ENCODE measurements at regions not wholly inside any gene's neighbourhood (a gene's known extent, or its start where the extent isn't known, plus 50 kb on each side); places are given as distances from the start of the nearest gene placed in this dataset.
"Not testable (repeated sequence)": the region's sequence is repeated elsewhere in the genome, so short reads cannot be mapped to it uniquely, and the experiment has no call there.

DNA sequence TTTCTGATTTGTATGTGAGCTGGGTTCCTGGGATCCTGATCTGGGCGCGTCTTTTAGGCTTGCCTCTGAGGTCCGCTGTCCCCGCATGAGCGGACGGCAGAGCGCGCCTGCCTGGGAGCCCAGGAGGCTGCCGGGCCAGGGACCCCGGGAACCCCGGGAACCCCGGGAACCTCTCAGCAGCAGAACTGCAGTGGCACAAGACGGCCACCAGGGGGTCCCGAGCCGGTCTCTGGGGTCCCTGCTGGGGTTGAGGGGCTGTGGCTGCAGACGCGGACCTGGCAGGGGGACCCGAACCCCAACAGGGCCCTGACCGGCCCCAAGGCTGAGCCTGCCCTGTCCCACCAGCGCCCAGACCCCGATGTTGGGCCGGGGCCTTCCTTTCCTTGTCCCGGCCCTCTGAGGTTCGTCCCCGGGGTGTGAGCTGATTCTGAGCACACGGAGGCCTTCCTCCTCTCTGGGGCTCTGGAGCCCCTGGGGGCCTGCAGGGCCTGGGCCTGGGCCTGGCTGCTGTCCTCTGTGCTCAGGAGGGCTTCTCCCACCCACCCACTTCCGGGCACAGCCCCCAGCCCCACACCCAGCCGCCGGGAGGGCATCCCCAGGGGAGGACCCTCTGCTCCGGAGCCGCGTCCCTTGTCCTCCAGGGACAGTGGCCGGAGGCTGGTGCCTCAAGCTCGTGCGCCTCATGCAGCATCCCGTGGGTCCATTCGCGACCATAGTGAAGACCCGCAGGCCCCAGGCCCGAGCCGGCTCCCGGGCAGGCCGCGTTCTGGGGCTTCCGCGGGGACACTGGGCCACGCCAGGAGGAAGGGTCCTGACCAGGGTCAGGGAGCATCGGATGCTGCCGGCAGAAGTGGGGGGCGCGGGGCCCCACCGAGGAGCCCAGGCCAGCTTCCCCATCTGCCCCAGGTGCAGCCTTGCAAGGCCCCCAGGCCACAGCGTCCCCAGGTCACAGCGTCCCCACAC is 152.9 kb downstream of the TMEM121 start:
- not testable (repeated sequence) for H3K27ac ChIP-seq

DNA sequence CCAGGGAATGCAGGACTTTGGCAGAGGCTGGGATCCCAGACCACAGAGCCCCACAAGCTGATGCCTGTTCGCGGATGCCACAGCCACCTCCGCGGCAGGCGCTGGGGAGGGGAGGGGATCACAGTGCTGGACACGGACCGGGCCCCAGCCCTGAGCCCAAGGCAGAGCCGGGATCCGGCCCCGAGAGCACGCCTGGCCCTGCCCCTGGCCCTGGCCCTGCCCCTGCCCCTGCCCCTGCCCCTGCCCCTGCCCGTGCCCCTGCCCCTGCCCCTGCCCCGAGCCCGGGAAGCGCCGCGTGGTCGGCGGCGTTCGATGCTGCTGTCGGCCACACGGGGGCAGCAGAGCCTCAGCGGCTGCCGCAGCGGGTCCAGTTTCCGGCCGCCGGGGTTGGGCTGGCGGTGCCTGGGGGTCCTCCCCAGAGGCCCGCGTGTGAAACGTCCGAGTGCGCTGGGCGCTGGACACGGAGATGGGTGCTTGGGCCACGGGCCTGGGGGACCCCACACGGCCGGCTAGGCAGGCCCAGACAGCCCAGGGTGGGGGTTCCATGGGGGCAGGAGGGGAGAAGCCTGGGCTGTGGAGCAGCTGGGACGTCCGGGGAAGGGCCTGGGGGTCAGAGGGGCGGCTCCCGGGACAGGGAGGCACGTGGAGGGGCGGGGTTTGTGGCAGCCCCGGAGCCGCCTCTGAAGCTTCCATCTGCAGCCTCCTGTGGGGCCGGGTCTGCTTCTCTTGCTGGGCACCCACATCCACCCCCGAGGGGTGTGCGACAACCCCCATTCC is 153.8 kb downstream of the TMEM121 start:
- not testable (repeated sequence) for H3K27ac ChIP-seq
- peak; percentile 67 for TF ChIP-seq CTCF (IDR thresholded peaks at IDR 0.05)

DNA sequence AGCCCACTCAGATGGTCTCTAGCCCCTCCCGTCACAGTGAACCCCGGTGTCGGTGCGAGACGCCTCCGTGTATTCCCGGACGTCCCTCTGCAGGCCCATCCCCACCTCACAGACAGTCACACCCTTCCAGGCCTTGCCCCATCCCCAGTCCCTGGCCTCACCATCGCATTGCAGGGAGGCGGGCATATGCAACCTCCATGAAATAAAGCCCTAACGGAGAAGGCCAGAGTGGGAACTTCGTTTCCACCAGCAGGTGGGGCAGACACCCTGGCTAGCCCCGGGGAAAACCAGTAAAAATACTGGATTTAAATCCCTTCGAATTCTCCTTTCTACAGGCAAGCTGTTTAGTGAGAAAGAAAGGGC is 154.3 kb downstream of the TMEM121 start:
- H3K27ac ChIP-seq = not testable (repeated sequence)

DNA sequence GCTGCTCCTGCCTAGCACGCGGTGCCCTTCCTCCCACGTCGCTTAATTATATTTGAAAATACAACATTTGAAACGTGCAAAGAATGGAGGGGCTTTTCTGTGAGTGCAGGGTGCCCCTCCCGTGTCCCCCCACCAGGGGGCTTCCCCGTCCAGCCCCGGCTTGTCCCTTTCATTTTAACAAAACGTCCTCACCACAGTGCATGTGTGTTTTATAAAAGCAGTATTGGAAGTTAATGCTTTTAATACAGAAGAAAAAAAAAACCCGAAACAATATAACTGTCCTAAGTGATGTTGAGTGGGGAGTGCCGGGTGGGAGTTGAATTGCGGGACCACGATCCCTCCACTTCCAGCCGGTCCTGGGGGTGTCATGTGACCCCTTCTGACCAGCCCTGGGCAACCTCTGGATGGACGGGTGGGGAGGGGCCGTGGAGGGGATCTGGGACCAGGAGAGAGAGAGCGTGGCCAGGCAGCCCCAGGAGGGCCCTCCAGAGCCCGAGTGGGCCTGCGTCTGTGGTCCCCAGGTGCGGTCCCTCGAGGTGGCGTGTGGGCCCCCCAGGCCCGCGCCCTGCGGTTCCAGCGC is 155.3 kb downstream of the TMEM121 start:
- H3K27ac ChIP-seq = not testable (repeated sequence)

GRCh38 chr14:105682442-105682841 is 156.1 kb downstream of the TMEM121 start:
- not testable (repeated sequence) for H3K27ac ChIP-seq

- TF ChIP-seq CTCF (IDR thresholded peaks at IDR 0.05) (no peak), ZFX (IDR thresholded peaks at IDR 0.05; ENCODE audit: borderline replicate concordance) (no peak)
- no peak overlapping the region for H3K27ac ChIP-seq
These were observed 156.7 kb downstream of the TMEM121 start for GRCh38 chr14:105682956-105683570.

GRCh38 chr14:105684056-105684455 is 157.7 kb downstream of the TMEM121 start:
- not testable (repeated sequence) for H3K27ac ChIP-seq

- not testable (repeated sequence) for H3K27ac ChIP-seq
These were observed 158.2 kb downstream of the TMEM121 start for GRCh38 chr14:105684597-105684996.

DNA sequence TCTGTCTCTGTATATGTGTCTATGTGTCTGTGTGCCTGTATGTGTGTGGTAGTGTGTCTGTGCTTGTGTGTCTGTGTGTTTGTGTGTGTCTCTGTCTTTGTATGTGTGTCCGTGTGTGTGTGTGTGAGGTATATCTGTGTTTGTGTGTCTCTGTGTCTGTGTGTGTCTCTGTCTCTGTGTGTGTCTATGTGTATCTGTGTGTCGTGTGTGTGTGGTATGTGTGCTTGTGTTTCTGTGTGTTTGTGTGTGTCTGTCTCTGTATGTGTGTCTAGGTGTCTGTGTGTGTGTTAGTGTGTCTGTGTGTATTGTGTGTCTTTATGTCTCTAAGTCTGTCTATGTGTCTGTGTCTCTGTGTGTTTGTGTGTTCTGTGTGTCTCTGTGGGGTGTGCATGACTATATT is 158.6 kb downstream of the TMEM121 start:
- TF ChIP-seq CTCF (IDR thresholded peaks at IDR 0.05) = no peak
- no peak for TF ChIP-seq ZFX (IDR thresholded peaks at IDR 0.05; ENCODE audit: borderline replicate concordance)
- H3K27ac ChIP-seq = no peak overlapping the region

GRCh38 chr14:105685605-105686004 is 159.2 kb downstream of the TMEM121 start:
- H3K27ac ChIP-seq = not testable (repeated sequence)

DNA sequence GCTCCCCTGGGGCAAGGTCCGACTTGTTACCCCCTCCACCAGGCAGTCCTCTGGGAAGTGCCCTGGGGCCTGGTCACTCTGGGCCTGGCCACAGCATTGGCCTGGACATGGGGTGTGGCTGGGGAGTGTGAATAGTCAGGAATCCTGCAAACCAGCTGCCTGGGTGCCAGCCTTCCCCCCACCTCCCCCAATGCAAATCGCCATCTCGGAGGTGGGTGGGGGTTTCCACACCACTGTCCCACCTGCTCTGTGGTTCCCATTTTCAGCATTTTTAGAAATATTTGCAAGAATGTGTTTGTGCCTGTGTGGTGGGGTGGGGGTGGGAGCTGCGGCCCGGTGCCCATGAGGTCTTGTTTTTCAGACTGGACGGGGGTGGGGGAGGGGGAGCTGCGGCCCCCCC is 159.7 kb downstream of the TMEM121 start:
- H3K27ac ChIP-seq = not testable (repeated sequence)

GRCh38 chr14:105686462-105687170 is 160.2 kb downstream of the TMEM121 start:
- H3K27ac ChIP-seq = not testable (repeated sequence)

- H3K27ac ChIP-seq = not testable (repeated sequence)
These were observed 161.0 kb downstream of the TMEM121 start for GRCh38 chr14:105687171-105688022.

DNA sequence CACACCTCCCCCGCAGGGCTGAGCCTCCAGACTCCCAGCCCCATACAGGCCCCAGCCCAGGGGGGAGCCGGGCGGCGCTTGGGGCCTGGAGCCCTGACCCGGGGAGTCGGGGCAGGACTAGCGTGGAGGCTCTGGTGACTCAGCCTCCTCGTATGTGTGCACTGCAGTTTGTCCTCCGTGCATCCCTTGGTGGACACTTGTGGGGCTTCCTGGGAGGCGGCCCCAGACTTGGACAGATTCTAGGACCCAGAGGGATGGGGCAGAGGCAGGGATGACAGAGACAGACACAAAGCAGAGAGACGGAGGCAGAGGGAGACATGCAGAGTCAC is 161.6 kb downstream of the TMEM121 start:
- not testable (repeated sequence) for H3K27ac ChIP-seq

DNA sequence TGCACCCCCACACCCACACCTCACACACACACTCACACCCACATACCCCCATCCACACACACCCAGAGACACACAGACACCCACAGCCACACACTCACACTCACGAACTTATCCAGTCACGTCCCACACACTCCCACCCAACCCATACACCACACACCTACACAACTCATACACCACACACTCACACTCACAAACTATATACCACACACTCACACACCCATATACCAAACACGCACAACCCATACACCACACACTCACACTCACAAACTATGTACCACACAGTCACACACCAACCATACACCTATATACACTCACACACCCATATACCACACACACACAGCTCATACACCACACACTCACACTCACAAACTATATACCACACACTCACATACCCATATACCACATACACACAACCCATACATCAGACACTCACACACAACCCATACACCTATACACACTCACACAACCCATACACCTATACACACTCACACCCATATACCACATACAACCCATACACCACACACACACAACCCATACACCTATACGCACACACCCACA is 162.4 kb downstream of the TMEM121 start:
- not testable (repeated sequence) for H3K27ac ChIP-seq

Data from 22Rv1 (cell line).